Keratinocyte (primary cell): ENCODE measurements at regions not wholly inside any gene's neighbourhood (a gene's known extent, or its start where the extent isn't known, plus 50 kb on each side); places are given as distances from the start of the nearest gene placed in this dataset.
"Not testable (repeated sequence)": the region's sequence is repeated elsewhere in the genome, so short reads cannot be mapped to it uniquely, and the experiment has no call there.

Source experiments
- DNase-seq: peaks from one replicate; pipeline ENCODE4 v3.0.0-alpha.2; 2011; ENCODE audit warnings: low read depth, missing footprints, low spot score
- FAIRE-seq: peaks from 2 replicates; lab custom pipeline; 2011; peaks lifted over from hg19 to GRCh38; lab: Jason Lieb, UNC
- H2AFZ ChIP-seq: 2 replicates; pipeline ENCODE4 v1.6.0; 2012; ENCODE audit warnings: low read length, control low read depth, inconsistent platforms; ENCODE audit not compliant: control insufficient read depth
- H3K27ac ChIP-seq: 2 replicates; pipeline ENCODE4 v1.5.1; 2011; ENCODE audit warnings: low read length; ENCODE audit not compliant: control insufficient read depth, insufficient read depth
- H3K27me3 ChIP-seq: 3 replicates; pipeline ENCODE4 v1.6.0; 2011; ENCODE audit warnings: low read length; ENCODE audit not compliant: control insufficient read depth, insufficient read depth; ENCODE audit errors: extremely low read depth
- H3K36me3 ChIP-seq, 2 experiments: 2 replicates in 1 of 2; 3 replicates in 1 of 2; pipeline ENCODE4 v1.5.1; 2011; ENCODE audit warnings: low read length in 2 of 2, mild to moderate bottlenecking in 1 of 2; ENCODE audit not compliant: control insufficient read depth in 2 of 2, insufficient read depth in 2 of 2; ENCODE audit errors: extremely low read depth in 1 of 2
- H3K4me1 ChIP-seq: 3 replicates; pipeline ENCODE4 v1.5.1; 2011; ENCODE audit warnings: low read length; ENCODE audit not compliant: control insufficient read depth, insufficient read depth; ENCODE audit errors: extremely low read depth
- H3K4me2 ChIP-seq: 3 replicates; pipeline ENCODE4 v1.6.0; 2011; ENCODE audit warnings: low read depth, low read length; ENCODE audit not compliant: control insufficient read depth, insufficient read depth; ENCODE audit errors: extremely low read depth
- H3K4me3 ChIP-seq, 3 experiments: fragments of 200-600 bp in 1 of 3; sonication (generic) in 1 of 3; 2 replicates in 2 of 3; 3 replicates in 1 of 3; pipeline ENCODE4 v1.5.1; 2011 to 2016; ENCODE audit warnings: low read length in 3 of 3, mild to moderate bottlenecking in 3 of 3, control low read depth in 2 of 3, inconsistent platforms in 1 of 3, low read depth in 1 of 3, mixed read lengths in 1 of 3, mixed run types in 1 of 3, moderate library complexity in 1 of 3; ENCODE audit not compliant: control insufficient read depth in 2 of 3, insufficient read depth in 2 of 3; ENCODE audit errors: extremely low read depth in 1 of 3
- H3K79me2 ChIP-seq: 2 replicates; pipeline ENCODE4 v1.6.0; 2012; ENCODE audit warnings: low read length; ENCODE audit not compliant: control insufficient read depth, insufficient read depth
- H3K9ac ChIP-seq: 3 replicates; pipeline ENCODE4 v1.6.0; 2011; ENCODE audit warnings: low read length; ENCODE audit not compliant: control insufficient read depth, insufficient read depth; ENCODE audit errors: extremely low read depth
- H3K9me1 ChIP-seq: 3 replicates; pipeline ENCODE4 v1.6.0; 2011; ENCODE audit warnings: low read length; ENCODE audit not compliant: control insufficient read depth, insufficient read depth; ENCODE audit errors: extremely low read depth
- H3K9me3 ChIP-seq: 2 replicates; pipeline ENCODE4 v1.5.1; 2012; ENCODE audit warnings: low read depth, low read length; ENCODE audit not compliant: control insufficient read depth
- H4K20me1 ChIP-seq: 3 replicates; pipeline ENCODE4 v1.6.0; 2011; ENCODE audit warnings: low read length; ENCODE audit not compliant: control insufficient read depth, insufficient read depth; ENCODE audit errors: extremely low read depth
- EZH2 ChIP-seq: IDR thresholded peaks from one replicate; pipeline ENCODE4 v1.6.1; 2012; ENCODE audit warnings: inconsistent platforms, mild to moderate bottlenecking, low read length, moderate library complexity
- dilution Hi-C: fragments of 300-500 bp; cut with MboI; formaldehyde crosslinking; loops from one replicate; pipeline ENCODE4 v1.7.0; 2020; ENCODE audit warnings: low sequenced_read_pairs; ENCODE audit not compliant: extremely low pct_ligation_motif_present
- TF ChIP-seq, protein P1 (sequence below), 3 experiments: IDR thresholded peaks in 1 of 3; conservative IDR thresholded peaks in 1 of 3; optimal IDR thresholded peaks in 1 of 3; 2 replicates in 2 of 3; 3 replicates in 1 of 3; pipeline versions ENCODE3 to v1.5.1; 2011; ENCODE audit warnings: low read length in 3 of 3, mild to moderate bottlenecking in 3 of 3, moderate library complexity in 2 of 3, control low read depth in 1 of 3, inconsistent platforms in 1 of 3; ENCODE audit not compliant: insufficient read depth in 2 of 3; ENCODE audit errors: extremely low read depth in 1 of 3

DNA sequence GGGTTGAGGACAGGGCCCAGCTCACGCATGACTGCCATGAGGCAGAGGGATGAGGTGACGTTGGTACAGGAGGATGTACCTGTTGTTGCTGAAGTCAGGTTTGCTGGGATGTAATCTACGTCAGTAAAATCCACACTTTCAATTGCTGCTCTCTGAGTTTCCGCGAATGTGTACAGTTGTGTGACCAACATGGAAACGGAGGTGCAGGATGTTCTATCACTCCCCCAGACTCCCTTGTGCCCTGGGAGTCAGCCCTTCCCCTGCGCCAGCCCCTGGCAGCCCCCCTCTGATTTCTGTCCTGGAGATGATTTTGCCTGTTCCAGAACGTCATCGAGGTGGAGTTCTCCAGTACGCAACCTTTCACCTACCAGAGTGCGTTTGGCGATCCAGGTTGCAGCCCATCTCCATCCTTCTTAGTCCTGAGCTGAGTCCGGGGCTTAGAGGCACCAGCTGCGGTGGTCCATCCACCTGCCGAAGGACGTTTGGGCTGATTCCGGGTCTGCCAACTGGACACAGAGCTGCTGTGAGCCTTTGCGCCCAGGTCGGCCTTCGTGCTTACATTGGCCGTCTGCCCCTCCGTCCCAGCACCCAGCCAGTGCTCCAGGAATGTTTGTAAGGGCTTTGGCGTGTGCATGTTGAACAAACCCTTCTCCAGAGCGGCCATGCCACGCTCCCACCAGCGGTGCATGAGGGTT is 213.5 kb upstream of the ZNF469 start:
- H3K27ac ChIP-seq, H3K79me2 ChIP-seq, H2AFZ ChIP-seq, H3K9ac ChIP-seq, H3K36me3 ChIP-seq, H3K4me2 ChIP-seq, H3K9me3 ChIP-seq, H3K4me1 ChIP-seq, H3K4me3 ChIP-seq, FAIRE-seq, H3K9me1 ChIP-seq, dilution Hi-C loops, H4K20me1 ChIP-seq, DNase-seq: not testable (repeated sequence)
- H3K27me3 ChIP-seq: peaks cover 17% of the 10 kb centered on the region

DNA sequence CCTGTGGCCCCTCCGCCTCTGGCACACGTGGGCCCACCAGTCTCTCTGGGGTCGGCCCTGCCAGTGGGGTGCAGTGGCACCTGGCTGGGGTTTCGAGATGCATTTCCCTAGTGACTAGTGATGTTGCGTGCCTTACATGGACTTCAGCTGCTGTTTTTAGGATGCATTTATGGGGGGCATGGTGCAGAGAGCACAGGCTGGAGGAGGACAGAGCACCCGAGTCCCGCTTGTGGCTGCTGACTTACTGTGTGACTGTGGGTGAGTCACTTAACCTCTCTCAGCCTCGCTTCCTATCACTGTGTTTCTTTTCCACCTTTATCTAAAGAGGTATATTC is 213.0 kb upstream of the ZNF469 start:
- H3K4me2 ChIP-seq, H3K9me3 ChIP-seq, FAIRE-seq, H3K36me3 ChIP-seq, H2AFZ ChIP-seq, H3K9ac ChIP-seq, H3K79me2 ChIP-seq, H3K27ac ChIP-seq, H3K9me1 ChIP-seq, H3K4me1 ChIP-seq, H4K20me1 ChIP-seq, dilution Hi-C loops, DNase-seq, H3K4me3 ChIP-seq: not testable (repeated sequence)
- peaks cover 17% of the 10 kb centered on the region for H3K27me3 ChIP-seq

DNA sequence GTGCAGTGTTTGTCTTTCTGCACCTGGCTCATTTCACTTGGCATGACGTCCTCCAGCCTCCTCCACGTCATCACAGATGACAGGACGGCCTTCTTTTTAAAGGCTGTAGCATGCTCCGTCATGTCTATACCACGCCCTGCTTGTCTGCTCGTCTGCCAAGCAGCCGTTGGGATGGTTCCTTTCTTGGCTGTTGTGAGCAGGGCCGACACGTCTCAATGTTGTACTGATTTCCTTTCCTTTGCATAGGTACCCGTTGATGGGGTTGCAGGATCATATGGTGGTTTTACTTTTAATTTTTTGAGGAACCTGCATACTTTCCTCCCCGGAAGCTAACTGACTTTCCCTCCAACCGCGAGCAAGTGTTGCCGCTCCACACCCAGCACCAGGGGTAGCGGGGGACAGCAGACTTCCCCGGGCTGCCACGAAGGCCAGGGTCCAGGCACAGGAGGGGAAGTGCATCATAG is 212.2 kb upstream of the ZNF469 start:
- peaks cover 17% of the 10 kb centered on the region for H3K27me3 ChIP-seq

DNA sequence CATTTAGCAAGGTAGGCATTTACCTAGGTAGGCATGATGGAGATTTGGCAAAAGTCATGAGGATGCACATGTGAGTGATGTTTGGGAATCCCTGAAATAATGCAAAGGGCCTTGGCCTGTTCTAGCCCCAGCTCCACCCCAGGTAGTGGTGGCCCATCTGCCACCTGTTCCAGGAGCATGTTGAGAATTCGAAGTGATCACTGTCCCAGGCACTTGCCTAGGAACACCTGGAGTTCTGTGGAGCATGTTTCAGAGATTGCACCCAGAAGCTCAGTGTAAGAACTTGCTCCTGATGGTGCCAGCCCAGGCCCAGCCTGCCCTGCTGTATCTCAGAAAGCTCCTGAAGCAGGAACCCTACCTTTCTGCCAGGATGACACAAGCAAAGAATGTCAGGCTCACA is 211.6 kb upstream of the ZNF469 start:
- H3K9me1 ChIP-seq, H3K9ac ChIP-seq, H3K4me1 ChIP-seq, H3K9me3 ChIP-seq, FAIRE-seq, H3K4me3 ChIP-seq, DNase-seq, H3K79me2 ChIP-seq, H3K27ac ChIP-seq, H4K20me1 ChIP-seq, H3K36me3 ChIP-seq, dilution Hi-C loops, H3K4me2 ChIP-seq, H2AFZ ChIP-seq: not testable (repeated sequence)
- H3K27me3 ChIP-seq: peaks cover 17% of the 10 kb centered on the region

More for the DNA sequence above, 212.2 kb upstream of the ZNF469 start:
- Histone ChIP-seq H2AFZ (no peak overlapping the region), H4K20me1 (no peaks in the 10 kb centered on the region), H3K9me3 (no peaks in the 10 kb centered on the region), H3K4me3 (no peak overlapping the region), H3K79me2 (no peaks in the 10 kb centered on the region), H3K4me1 (peaks cover 2% of the 10 kb centered on the region), H3K27ac (no peak overlapping the region), H3K9me1 (no peaks in the 10 kb centered on the region), H3K9ac (no peak overlapping the region), H3K4me2 (no peak overlapping the region), H3K36me3 (no peaks in the 10 kb centered on the region)
- dilution Hi-C loops: no loop called here
- DNase-seq (no peak), FAIRE-seq (peak; percentile 67)
- TF ChIP-seq, protein P1, sequence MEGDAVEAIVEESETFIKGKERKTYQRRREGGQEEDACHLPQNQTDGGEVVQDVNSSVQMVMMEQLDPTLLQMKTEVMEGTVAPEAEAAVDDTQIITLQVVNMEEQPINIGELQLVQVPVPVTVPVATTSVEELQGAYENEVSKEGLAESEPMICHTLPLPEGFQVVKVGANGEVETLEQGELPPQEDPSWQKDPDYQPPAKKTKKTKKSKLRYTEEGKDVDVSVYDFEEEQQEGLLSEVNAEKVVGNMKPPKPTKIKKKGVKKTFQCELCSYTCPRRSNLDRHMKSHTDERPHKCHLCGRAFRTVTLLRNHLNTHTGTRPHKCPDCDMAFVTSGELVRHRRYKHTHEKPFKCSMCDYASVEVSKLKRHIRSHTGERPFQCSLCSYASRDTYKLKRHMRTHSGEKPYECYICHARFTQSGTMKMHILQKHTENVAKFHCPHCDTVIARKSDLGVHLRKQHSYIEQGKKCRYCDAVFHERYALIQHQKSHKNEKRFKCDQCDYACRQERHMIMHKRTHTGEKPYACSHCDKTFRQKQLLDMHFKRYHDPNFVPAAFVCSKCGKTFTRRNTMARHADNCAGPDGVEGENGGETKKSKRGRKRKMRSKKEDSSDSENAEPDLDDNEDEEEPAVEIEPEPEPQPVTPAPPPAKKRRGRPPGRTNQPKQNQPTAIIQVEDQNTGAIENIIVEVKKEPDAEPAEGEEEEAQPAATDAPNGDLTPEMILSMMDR (optimal IDR thresholded peaks at IDR 0.05 in 1 of 3, IDR thresholded peaks at IDR 0.05 in 1 of 3, conservative IDR thresholded peaks at IDR 0.05 in 1 of 3; ENCODE audit: extremely low read depth in 1 of 3, insufficient read depth in 2 of 3, low read length in 3 of 3): no peak
- TF ChIP-seq EZH2: no peak
